ENCODE measurements at regions not wholly inside any gene's neighbourhood (a gene's known extent, or its start where the extent isn't known, plus 50 kb on each side); places are given as distances from the start of the nearest gene placed in this dataset.

GRCh38 chr2:16291226-16291625, 350.9 kb downstream of the MYCN start:
- Histone ChIP-seq H3K23me2 (ENCODE audit: insufficient read length, low read depth, low read length, poor library complexity, severe bottlenecking) (no peaks in the 10 kb centered on the region), H3K4ac (ENCODE audit: low read depth, low read length) (no peak overlapping the region), H3K14ac (ENCODE audit: insufficient read depth, low read length) (no peak overlapping the region), H3K56ac (ENCODE audit: insufficient read length, low read depth, low read length) (no peak overlapping the region), H3K27ac (ENCODE audit: insufficient read length, low read depth, low read length) (no peak overlapping the region), H2BK12ac (ENCODE audit: insufficient read length, low read depth, low read length) (no peak overlapping the region), H2AFZ (ENCODE audit: low read length) (no peak overlapping the region), H3K27me3 (ENCODE audit: insufficient read depth, low read length) (no peaks in the 10 kb centered on the region), H3K9me3 (ENCODE audit: control insufficient read depth, low read depth, low read length) (no peaks in the 10 kb centered on the region), H2BK15ac (ENCODE audit: low read depth, low read length) (no peak overlapping the region), H3T11ph (ENCODE audit: low read length) (no peak overlapping the region), H3K4me1 (ENCODE audit: insufficient read depth, low read length) (no peaks in the 10 kb centered on the region), H2BK20ac (ENCODE audit: low read depth, low read length, poor library complexity, severe bottlenecking) (no peak overlapping the region), H4K91ac (ENCODE audit: insufficient read length, low read depth, low read length) (no peak overlapping the region), H3K18ac (ENCODE audit: insufficient read length, low read depth, low read length) (no peak overlapping the region), H2BK5ac (ENCODE audit: insufficient read length, low read length) (no peak overlapping the region), H3K23ac (ENCODE audit: insufficient read length, low read depth, low read length) (no peak overlapping the region), H3K9ac (ENCODE audit: extremely low read depth, insufficient read length, low read length) (no peak overlapping the region), H2BK120ac (ENCODE audit: low read depth, low read length, poor library complexity, severe bottlenecking) (no peak overlapping the region), H4K8ac (replicated peaks; ENCODE audit: insufficient read length, low read depth, low read length) (no peak overlapping the region), H3K79me1 (ENCODE audit: insufficient read depth, low read depth, low read length, poor library complexity, severe bottlenecking) (no peaks in the 10 kb centered on the region), H4K5ac (ENCODE audit: insufficient read length, low read depth, low read length) (no peak overlapping the region), H3K79me2 (ENCODE audit: insufficient read depth, low read length) (no peaks in the 10 kb centered on the region), H2AK5ac (ENCODE audit: insufficient read length, low read length) (no peak overlapping the region), H4K20me1 (ENCODE audit: control insufficient read depth, insufficient read depth, insufficient read length) (no peaks in the 10 kb centered on the region), H3K4me2 (ENCODE audit: insufficient read depth, insufficient read length, low read length) (no peak overlapping the region)
- Mint-ChIP-seq H3K36me3 (ENCODE audit: insufficient read depth in 1 of 3, low read depth in 3 of 3) (no peaks in the 10 kb centered on the region), H3K27ac (no peak overlapping the region), H3K4me1 (peaks cover 3 to 8% of the 10 kb centered on the region in 2 experiments), H3K9me3 (no peaks in the 10 kb centered on the region; a peak in 1 of 5 replicates), H3K27me3 (ENCODE audit: low read depth) (no peaks in the 10 kb centered on the region; the same call in none of the 2 replicates), H3K4me3 (no peak overlapping the region)
- no peak for DNase-seq
- TF ChIP-seq, protein P1, sequence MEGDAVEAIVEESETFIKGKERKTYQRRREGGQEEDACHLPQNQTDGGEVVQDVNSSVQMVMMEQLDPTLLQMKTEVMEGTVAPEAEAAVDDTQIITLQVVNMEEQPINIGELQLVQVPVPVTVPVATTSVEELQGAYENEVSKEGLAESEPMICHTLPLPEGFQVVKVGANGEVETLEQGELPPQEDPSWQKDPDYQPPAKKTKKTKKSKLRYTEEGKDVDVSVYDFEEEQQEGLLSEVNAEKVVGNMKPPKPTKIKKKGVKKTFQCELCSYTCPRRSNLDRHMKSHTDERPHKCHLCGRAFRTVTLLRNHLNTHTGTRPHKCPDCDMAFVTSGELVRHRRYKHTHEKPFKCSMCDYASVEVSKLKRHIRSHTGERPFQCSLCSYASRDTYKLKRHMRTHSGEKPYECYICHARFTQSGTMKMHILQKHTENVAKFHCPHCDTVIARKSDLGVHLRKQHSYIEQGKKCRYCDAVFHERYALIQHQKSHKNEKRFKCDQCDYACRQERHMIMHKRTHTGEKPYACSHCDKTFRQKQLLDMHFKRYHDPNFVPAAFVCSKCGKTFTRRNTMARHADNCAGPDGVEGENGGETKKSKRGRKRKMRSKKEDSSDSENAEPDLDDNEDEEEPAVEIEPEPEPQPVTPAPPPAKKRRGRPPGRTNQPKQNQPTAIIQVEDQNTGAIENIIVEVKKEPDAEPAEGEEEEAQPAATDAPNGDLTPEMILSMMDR (conservative IDR thresholded peaks at IDR 0.05), result no peak
- no CpG with 5 or more reads among the region's 4 CpGs for whole genome bisulfite sequencing (ENCODE audit: extremely low coverage, insufficient read length, low lambda C conversion rate)

Measured in H9 (cell line).